Type B pancreatic cell (in vitro differentiated cells): ENCODE measurements at regions not wholly inside any gene's neighbourhood (a gene's known extent, or its start where the extent isn't known, plus 50 kb on each side); places are given as distances from the start of the nearest gene placed in this dataset.

Source experiments
- DNase-seq: peaks from one replicate; pipeline ENCODE4 v3.0.0; 2021; ENCODE audit warnings: mixed read lengths; ENCODE audit not compliant: unreplicated experiment; ENCODE audit errors: extremely low spot score
- H3K27ac Mint-ChIP-seq: 2 replicates; pipeline ENCODE4 v1.8.0; 2021; ENCODE audit warnings: mild to moderate bottlenecking, mixed read lengths
- H3K27me3 Mint-ChIP-seq: 2 replicates; pipeline ENCODE4 v1.8.0; 2021; ENCODE audit warnings: mixed read lengths
- H3K36me3 Mint-ChIP-seq: 2 replicates; pipeline ENCODE4 v1.8.0; 2021; ENCODE audit warnings: mixed read lengths
- H3K4me1 Mint-ChIP-seq: one replicate; pipeline ENCODE4 v1.8.0; 2021; ENCODE audit warnings: mixed read lengths; ENCODE audit not compliant: unreplicated experiment
- H3K4me3 Mint-ChIP-seq: 2 replicates; pipeline ENCODE4 v1.8.0; 2021; ENCODE audit warnings: mild to moderate bottlenecking, mixed read lengths
- H3K9me3 Mint-ChIP-seq: 2 replicates; pipeline ENCODE4 v1.8.0; 2021; ENCODE audit warnings: mixed read lengths
- CTCF ChIP-seq: fragments of 200-600 bp; sonication (generic); conservative IDR thresholded peaks from 2 replicates; pipeline ENCODE4 v1.5.0; 2021; ENCODE audit warnings: antibody characterized with exemption, mild to moderate bottlenecking

GRCh38 chr7:110105840-110106239 is 985.1 kb upstream of the LRRN3 start:
- H3K4me3 Mint-ChIP-seq = no peak overlapping the region
- no peaks in the 10 kb centered on the region for H3K9me3 Mint-ChIP-seq
- no peaks in the 10 kb centered on the region for H3K4me1 Mint-ChIP-seq
- no peaks in the 10 kb centered on the region for H3K27me3 Mint-ChIP-seq
- H3K36me3 Mint-ChIP-seq = no peaks in the 10 kb centered on the region
- DNase-seq = no peak
- no peak for TF ChIP-seq CTCF
- H3K27ac Mint-ChIP-seq = no peak overlapping the region

DNA sequence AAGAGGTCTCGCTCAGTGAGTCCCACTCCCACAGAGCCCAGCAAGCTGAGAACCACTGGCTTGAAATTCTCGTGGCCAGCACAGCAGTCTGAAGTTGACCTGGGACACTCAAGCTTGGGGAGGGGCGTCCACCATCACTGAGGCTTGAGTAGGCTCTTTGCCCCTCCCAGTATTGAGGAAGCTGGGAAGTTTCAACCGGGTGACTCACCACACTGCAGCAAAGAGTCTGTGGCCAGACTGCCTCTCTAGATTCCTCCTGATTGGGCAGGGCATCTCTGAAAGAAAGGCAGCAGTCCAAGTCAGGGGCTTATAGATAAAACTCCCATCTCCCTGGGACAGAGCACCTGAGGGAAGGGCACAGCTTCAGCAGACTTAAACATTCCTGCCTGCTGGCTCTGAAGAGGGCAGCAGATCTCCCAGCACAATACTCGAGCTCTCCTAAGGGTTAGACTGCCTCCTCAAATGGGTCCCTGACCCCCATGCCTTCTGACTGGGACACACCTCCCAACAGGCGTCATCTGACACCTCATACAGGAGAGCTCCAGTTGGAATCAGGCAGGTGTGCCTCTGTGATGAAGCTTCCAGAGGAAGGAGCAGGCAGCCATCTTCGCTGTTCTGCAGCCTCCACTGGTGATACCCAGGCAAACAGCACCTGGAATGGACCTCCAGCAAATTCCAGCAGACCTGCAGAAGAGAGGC is 970.9 kb upstream of the LRRN3 start:
- no peak for DNase-seq
- Mint-ChIP-seq H3K4me3 (no peak overlapping the region), H3K27ac (no peak overlapping the region), H3K9me3 (peaks cover 13% of the 10 kb centered on the region), H3K36me3 (no peaks in the 10 kb centered on the region), H3K27me3 (no peaks in the 10 kb centered on the region), H3K4me1 (no peaks in the 10 kb centered on the region)
- no peak for TF ChIP-seq CTCF

- Mint-ChIP-seq H3K4me3 (no peak overlapping the region), H3K36me3 (no peaks in the 10 kb centered on the region), H3K27me3 (no peaks in the 10 kb centered on the region), H3K4me1 (peaks cover 4% of the 10 kb centered on the region), H3K9me3 (no peaks in the 10 kb centered on the region), H3K27ac (no peak overlapping the region)
- no peak for TF ChIP-seq CTCF
- DNase-seq = no peak
Measured at GRCh38 chr7:110129159-110129558, 961.8 kb upstream of the LRRN3 start.

- no peak overlapping the region for H3K27ac Mint-ChIP-seq
- peaks cover 4% of the 10 kb centered on the region for H3K4me1 Mint-ChIP-seq
- H3K9me3 Mint-ChIP-seq = no peaks in the 10 kb centered on the region
- no peaks in the 10 kb centered on the region for H3K27me3 Mint-ChIP-seq
- no peaks in the 10 kb centered on the region for H3K36me3 Mint-ChIP-seq
- TF ChIP-seq CTCF = peak; percentile 36
- no peak overlapping the region for H3K4me3 Mint-ChIP-seq
- no peak for DNase-seq
Measured at GRCh38 chr7:110130669-110131068, 960.3 kb upstream of the LRRN3 start.

GRCh38 chr7:110131344-110131743 is 959.6 kb upstream of the LRRN3 start:
- H3K4me3 Mint-ChIP-seq = no peak overlapping the region

More at GRCh38 chr7:110131344-110131743, 959.6 kb upstream of the LRRN3 start:
- Mint-ChIP-seq H3K27ac (no peak overlapping the region), H3K4me1 (peaks cover 4% of the 10 kb centered on the region), H3K27me3 (no peaks in the 10 kb centered on the region), H3K36me3 (no peaks in the 10 kb centered on the region), H3K9me3 (no peaks in the 10 kb centered on the region)
- no peak for TF ChIP-seq CTCF
- DNase-seq = no peak
